WERI-Rb-1 (cell line): ENCODE measurements at regions not wholly inside any gene's neighbourhood (a gene's known extent, or its start where the extent isn't known, plus 50 kb on each side); places are given as distances from the start of the nearest gene placed in this dataset.

Source experiments
- DNase-seq: peaks from one replicate; pipeline ENCODE4 v3.0.0-alpha.2; 2020
- H3K27ac ChIP-seq: fragments of 250-450 bp; sonication (Bioruptor Pico); 2 replicates; pipeline ENCODE4 v1.5.1; 2020; ENCODE audit warnings: mild to moderate bottlenecking, moderate library complexity
- H3K27me3 ChIP-seq: fragments of 250-450 bp; sonication (Bioruptor Pico); 2 replicates; pipeline ENCODE4 v1.5.1; 2021; ENCODE audit warnings: mild to moderate bottlenecking, low read depth, moderate library complexity; ENCODE audit not compliant: insufficient read depth, severe bottlenecking
- H3K36me3 ChIP-seq: fragments of 250-450 bp; sonication (Bioruptor Pico); 2 replicates; pipeline ENCODE4 v1.5.1; 2020; ENCODE audit warnings: mild to moderate bottlenecking, moderate library complexity
- H3K4me3 ChIP-seq: 2 replicates; pipeline ENCODE4 v1.5.1; 2011; ENCODE audit warnings: low read depth, mild to moderate bottlenecking, control low read depth, low read length
- H3K9me3 ChIP-seq: fragments of 250-450 bp; sonication (Bioruptor Pico); 2 replicates; pipeline ENCODE4 v1.5.1; 2021; ENCODE audit warnings: mild to moderate bottlenecking, moderate library complexity; ENCODE audit not compliant: severe bottlenecking
- CTCF ChIP-seq: IDR thresholded peaks from 2 replicates; pipeline ENCODE4 v1.5.1; 2011; ENCODE audit warnings: low read depth, mild to moderate bottlenecking, control low read depth, inconsistent platforms, low read length

- DNase-seq: peak; percentile 12
- H3K27me3 ChIP-seq: no peaks in the 10 kb centered on the region
- no peaks in the 10 kb centered on the region for H3K36me3 ChIP-seq
- no peak overlapping the region for H3K27ac ChIP-seq
- no peaks in the 10 kb centered on the region for H3K9me3 ChIP-seq
- H3K4me3 ChIP-seq: no peak overlapping the region
- TF ChIP-seq CTCF: no peak
Observed at GRCh38 chr4:141810712-141811375, 174.5 kb downstream of the IL15 start.

GRCh38 chr4:141812158-141812557 is 175.8 kb downstream of the IL15 start:
- no peak for TF ChIP-seq CTCF
- DNase-seq: no peak
- H3K4me3 ChIP-seq: no peak overlapping the region

GRCh38 chr4:141814499-141814898 is 178.1 kb downstream of the IL15 start:
- Histone ChIP-seq H3K36me3 (no peaks in the 10 kb centered on the region), H3K9me3 (no peaks in the 10 kb centered on the region), H3K27ac (no peak overlapping the region), H3K4me3 (no peak overlapping the region), H3K27me3 (no peaks in the 10 kb centered on the region)
- no peak for DNase-seq
- TF ChIP-seq CTCF: no peak

More at GRCh38 chr4:141812158-141812557, 175.8 kb downstream of the IL15 start:
- no peaks in the 10 kb centered on the region for H3K27me3 ChIP-seq
- H3K36me3 ChIP-seq: no peaks in the 10 kb centered on the region
- no peaks in the 10 kb centered on the region for H3K9me3 ChIP-seq
- no peak overlapping the region for H3K27ac ChIP-seq

- TF ChIP-seq CTCF: no peak
- H3K27ac ChIP-seq: no peak overlapping the region
- no peaks in the 10 kb centered on the region for H3K27me3 ChIP-seq
- DNase-seq: peak; percentile 40
- H3K4me3 ChIP-seq: no peak overlapping the region
- H3K9me3 ChIP-seq: no peaks in the 10 kb centered on the region
- H3K36me3 ChIP-seq: no peaks in the 10 kb centered on the region
Observed at GRCh38 chr4:141815646-141816045, 179.3 kb downstream of the IL15 start.

GRCh38 chr4:141826260-141826659 is 189.9 kb downstream of the IL15 start:
- Histone ChIP-seq H3K4me3 (no peak overlapping the region), H3K27me3 (no peaks in the 10 kb centered on the region), H3K9me3 (no peaks in the 10 kb centered on the region), H3K27ac (no peak overlapping the region), H3K36me3 (no peaks in the 10 kb centered on the region)
- DNase-seq: no peak
- no peak for TF ChIP-seq CTCF

GRCh38 chr4:141833209-141833608 is 196.8 kb downstream of the IL15 start:
- peaks cover under 1% of the 10 kb centered on the region for H3K9me3 ChIP-seq

More at GRCh38 chr4:141833209-141833608, 196.8 kb downstream of the IL15 start:
- TF ChIP-seq CTCF: no peak
- Histone ChIP-seq H3K36me3 (no peaks in the 10 kb centered on the region), H3K27ac (no peak overlapping the region), H3K27me3 (no peaks in the 10 kb centered on the region), H3K4me3 (no peak overlapping the region)
- DNase-seq: no peak
